ENCODE measurements at regions not wholly inside any gene's neighbourhood (a gene's known extent, or its start where the extent isn't known, plus 50 kb on each side); places are given as distances from the start of the nearest gene placed in this dataset.
A peak's percentile ranks its signal among the peaks of the same experiment; 100 is the strongest.

- Mint-ChIP-seq H3K27ac (no peak overlapping the region), H3K27me3 (no peaks in the 10 kb centered on the region), H3K4me3 (ENCODE audit: low read depth) (no peak overlapping the region), H3K4me1 (ENCODE audit: low read depth) (no peaks in the 10 kb centered on the region), H3K9me3 (ENCODE audit: low read depth) (no peaks in the 10 kb centered on the region), H3K36me3 (ENCODE audit: insufficient read depth) (no peaks in the 10 kb centered on the region)
- DNase-seq (ENCODE audit: low spot score, unreplicated experiment) = no peak
- no peak for TF ChIP-seq CTCF (IDR thresholded peaks at IDR 0.05; ENCODE audit: unreplicated experiment)
Measured at GRCh38 chr5:161960314-161960713, 107.3 kb upstream of the GABRG2 start.

GRCh38 chr5:161966564-161966963 is 101.0 kb upstream of the GABRG2 start:
- no peaks in the 10 kb centered on the region for H3K4me1 Mint-ChIP-seq (ENCODE audit: low read depth)
- no peaks in the 10 kb centered on the region for H3K36me3 Mint-ChIP-seq (ENCODE audit: insufficient read depth)
- H3K27me3 Mint-ChIP-seq = no peaks in the 10 kb centered on the region
- H3K9me3 Mint-ChIP-seq (ENCODE audit: low read depth) = no peaks in the 10 kb centered on the region
- H3K27ac Mint-ChIP-seq = no peak overlapping the region
- H3K4me3 Mint-ChIP-seq (ENCODE audit: low read depth) = no peak overlapping the region
- no peak for DNase-seq (ENCODE audit: low spot score, unreplicated experiment)
- TF ChIP-seq CTCF (IDR thresholded peaks at IDR 0.05; ENCODE audit: unreplicated experiment) = peak; percentile 53

- no peak for TF ChIP-seq CTCF (IDR thresholded peaks at IDR 0.05; ENCODE audit: unreplicated experiment)
- Mint-ChIP-seq H3K27me3 (no peaks in the 10 kb centered on the region), H3K4me3 (ENCODE audit: low read depth) (no peak overlapping the region), H3K27ac (no peak overlapping the region), H3K36me3 (ENCODE audit: insufficient read depth) (no peaks in the 10 kb centered on the region), H3K9me3 (ENCODE audit: low read depth) (no peaks in the 10 kb centered on the region), H3K4me1 (ENCODE audit: low read depth) (no peaks in the 10 kb centered on the region)
- no peak for DNase-seq (ENCODE audit: low spot score, unreplicated experiment)
Measured at GRCh38 chr5:161975350-161975749, 92.2 kb upstream of the GABRG2 start.

- no peak overlapping the region for H3K27ac Mint-ChIP-seq
- TF ChIP-seq CTCF (IDR thresholded peaks at IDR 0.05; ENCODE audit: unreplicated experiment) = no peak
- no peaks in the 10 kb centered on the region for H3K4me1 Mint-ChIP-seq (ENCODE audit: low read depth)
- H3K4me3 Mint-ChIP-seq (ENCODE audit: low read depth) = no peak overlapping the region
- H3K27me3 Mint-ChIP-seq = no peaks in the 10 kb centered on the region
- H3K36me3 Mint-ChIP-seq (ENCODE audit: insufficient read depth) = no peaks in the 10 kb centered on the region
- H3K9me3 Mint-ChIP-seq (ENCODE audit: low read depth) = peaks cover 20% of the 10 kb centered on the region
- no peak for DNase-seq (ENCODE audit: low spot score, unreplicated experiment)
Measured at GRCh38 chr5:161988077-161988476, 79.5 kb upstream of the GABRG2 start.
